Prostate gland (tissue), 2 donors: ENCODE measurements at regions not wholly inside any gene's neighbourhood (a gene's known extent, or its start where the extent isn't known, plus 50 kb on each side); places are given as distances from the start of the nearest gene placed in this dataset.

Experiments used
- DNase-seq: peaks from one replicate; pipeline ENCODE4 v3.0.0-alpha.2; 2019; ENCODE audit warnings: low spot score
- H3K27ac ChIP-seq, 2 donors: fragments of 200-600 bp; sonication (generic); 2 replicates each; pipeline ENCODE4 v1.5.1; 2017 to 2019
- H3K27me3 ChIP-seq: fragments of 200-600 bp; sonication (generic); replicated peaks from 2 replicates; pipeline ENCODE4 v1.5.1; 2019; ENCODE audit not compliant: insufficient read depth
- H3K36me3 ChIP-seq, 2 donors: fragments of 200-600 bp; sonication (generic); 1 replicate in 1 of 2; 2 replicates in 1 of 2; pipeline versions ENCODE4 v1.5.1 to v1.8.1; 2017 to 2019
- H3K4me1 ChIP-seq: fragments of 200-600 bp; sonication (generic); replicated peaks from 2 replicates; pipeline ENCODE4 v1.5.1; 2019
- H3K4me3 ChIP-seq, 2 donors: fragments of 200-600 bp; sonication (generic); 2 replicates each; pipeline ENCODE4 v1.5.1; 2017 to 2019
- H3K9me3 ChIP-seq: fragments of 200-600 bp; sonication (generic); 2 replicates; pipeline ENCODE4 v1.5.1; 2017
- CTCF ChIP-seq, 4 experiments: fragments of 200-600 bp in 2 of 4; fragments of 450-650 bp in 2 of 4; sonication (generic) in 2 of 4; IDR thresholded peaks; 1 replicate in 3 of 4; 2 replicates in 1 of 4; pipeline ENCODE4 v1.5.1; 2016 to 2019; ENCODE audit warnings: antibody characterized with exemption in 4 of 4, mild to moderate bottlenecking in 2 of 4, moderate library complexity in 2 of 4
- POLR2A ChIP-seq: fragments of 450-650 bp; IDR thresholded peaks from one replicate; pipeline ENCODE4 v1.6.1; 2016; ENCODE audit warnings: antibody characterized with exemption, mild to moderate bottlenecking
- POLR2AphosphoS5 ChIP-seq: sonication (generic); formaldehyde crosslinking; IDR thresholded peaks from one replicate; pipeline ENCODE4 v1.6.1; 2017; ENCODE audit warnings: antibody characterized with exemption
- WGBS: methylation state at CpG from one replicate; pipeline ENCODE4 v1.1.5; 2018; 5-methylcytosine and 5-hydroxymethylcytosine counted together
- intact Hi-C: fragments of 100-400 bp; cut with DNase I; formaldehyde crosslinking; loops from one replicate; pipeline ENCODE4 v1.14.2; 2022

GRCh38 chr15:93424131-93424530, 335.1 kb upstream of the RGMA start:
- TF ChIP-seq POLR2A (no peak), CTCF (IDR thresholded peaks at IDR 0.05) (no peak), POLR2AphosphoS5 (no peak)
- H3K27ac ChIP-seq: no peak overlapping the region
- H3K9me3 ChIP-seq: no peaks in the 10 kb centered on the region
- WGBS: 93% methylated on average over 9 of the region's 9 CpGs
- no peaks in the 10 kb centered on the region for H3K27me3 ChIP-seq
- no peaks in the 10 kb centered on the region for H3K4me1 ChIP-seq
- intact Hi-C loops: no loop called here
- H3K4me3 ChIP-seq: no peak overlapping the region
- H3K36me3 ChIP-seq: no peaks in the 10 kb centered on the region
- DNase-seq: no peak

GRCh38 chr15:93422476-93422875, 333.5 kb upstream of the RGMA start:
- no peaks in the 10 kb centered on the region for H3K9me3 ChIP-seq
- WGBS: 93% methylated on average over 5 of the region's 5 CpGs
- TF ChIP-seq CTCF (IDR thresholded peaks at IDR 0.05) (no peak), POLR2AphosphoS5 (no peak), POLR2A (no peak)
- H3K27ac ChIP-seq: no peak overlapping the region
- no peak for DNase-seq
- no peak overlapping the region for H3K4me3 ChIP-seq
- H3K36me3 ChIP-seq: no peaks in the 10 kb centered on the region
- intact Hi-C loops: no loop called here
- no peaks in the 10 kb centered on the region for H3K27me3 ChIP-seq
- H3K4me1 ChIP-seq: no peaks in the 10 kb centered on the region

- H3K4me1 ChIP-seq: no peaks in the 10 kb centered on the region
- H3K4me3 ChIP-seq: no peak overlapping the region
- 87% methylated on average over 7 of the region's 7 CpGs for whole genome bisulfite sequencing
- no peak for DNase-seq
- no peak overlapping the region for H3K27ac ChIP-seq
- H3K27me3 ChIP-seq: no peaks in the 10 kb centered on the region
- TF ChIP-seq POLR2AphosphoS5: no peak
- TF ChIP-seq POLR2A: no peak
- TF ChIP-seq CTCF (IDR thresholded peaks at IDR 0.05): no peak
- intact Hi-C loops: no loop called here
- no peaks in the 10 kb centered on the region for H3K9me3 ChIP-seq
- H3K36me3 ChIP-seq: no peaks in the 10 kb centered on the region
Observed at GRCh38 chr15:93420477-93420876, 331.5 kb upstream of the RGMA start.

GRCh38 chr15:93420050-93420452, 331.0 kb upstream of the RGMA start:
- intact Hi-C loops: no loop called here

GRCh38 chr15:93418566-93418965, 329.6 kb upstream of the RGMA start:
- H3K27me3 ChIP-seq: no peaks in the 10 kb centered on the region
- no peaks in the 10 kb centered on the region for H3K9me3 ChIP-seq
- intact Hi-C loops: no loop called here
- no peaks in the 10 kb centered on the region for H3K36me3 ChIP-seq
- DNase-seq: no peak
- 88% methylated on average over 6 of the region's 6 CpGs for WGBS
- no peaks in the 10 kb centered on the region for H3K4me1 ChIP-seq
- no peak for TF ChIP-seq CTCF (IDR thresholded peaks at IDR 0.05)
- no peak for TF ChIP-seq POLR2AphosphoS5
- TF ChIP-seq POLR2A: no peak
- H3K4me3 ChIP-seq: no peak overlapping the region
- no peak overlapping the region for H3K27ac ChIP-seq

More at GRCh38 chr15:93420050-93420452, 331.0 kb upstream of the RGMA start:
- Histone ChIP-seq H3K4me3 (no peak overlapping the region), H3K9me3 (no peaks in the 10 kb centered on the region), H3K4me1 (no peaks in the 10 kb centered on the region), H3K27me3 (no peaks in the 10 kb centered on the region), H3K36me3 (no peaks in the 10 kb centered on the region), H3K27ac (no peak overlapping the region)
- 85% methylated on average over 1 of the region's 1 CpG for WGBS
- DNase-seq: no peak
- TF ChIP-seq POLR2AphosphoS5: no peak
- no peak for TF ChIP-seq CTCF (IDR thresholded peaks at IDR 0.05)
- no peak for TF ChIP-seq POLR2A
